Thyroid gland (tissue), 4 donors: ENCODE measurements at regions not wholly inside any gene's neighbourhood (a gene's known extent, or its start where the extent isn't known, plus 50 kb on each side); places are given as distances from the start of the nearest gene placed in this dataset.
"Not testable (repeated sequence)": the region's sequence is repeated elsewhere in the genome, so short reads cannot be mapped to it uniquely, and the experiment has no call there.

ENCODE experiments used
- DNase-seq, 2 donors: peaks; one replicate each; pipeline ENCODE4 v3.0.0-alpha.2; 2019
- H3K27ac ChIP-seq, 3 donors: fragments of 200-600 bp; sonication (generic); 1 replicate in 2 of 3; 2 replicates in 1 of 3; pipeline ENCODE4 v1.5.1; 2016 to 2019; ENCODE audit warnings: mild to moderate bottlenecking in 1 of 3, moderate library complexity in 1 of 3
- H3K27me3 ChIP-seq: fragments of 200-600 bp; sonication (generic); one replicate; pipeline ENCODE4 v1.5.1; 2019
- H3K36me3 ChIP-seq, 2 donors: fragments of 200-600 bp; sonication (generic); one replicate each; pipeline ENCODE4 v1.5.1; 2016 to 2019
- H3K4me1 ChIP-seq, 2 donors: fragments of 200-600 bp; sonication (generic); one replicate each; pipeline ENCODE4 v1.5.1; 2017 to 2019
- H3K4me3 ChIP-seq, 3 donors: fragments of 200-600 bp; sonication (generic); replicated peaks in 1 of 3; 1 replicate in 2 of 3; 2 replicates in 1 of 3; pipeline ENCODE4 v1.5.1; 2016; ENCODE audit warnings: mild to moderate bottlenecking in 1 of 3
- H3K9me3 ChIP-seq: fragments of 200-600 bp; sonication (generic); one replicate; pipeline ENCODE4 v1.5.1; 2017
- WGBS, 2 donors: methylation state at CpG; one replicate each; pipeline ENCODE4 v1.1.5; 2017; 5-methylcytosine and 5-hydroxymethylcytosine counted together
- intact Hi-C: fragments of 100-400 bp; cut with DNase I; formaldehyde crosslinking; loops from one replicate; pipeline ENCODE4 v1.15.1; 2023

DNA sequence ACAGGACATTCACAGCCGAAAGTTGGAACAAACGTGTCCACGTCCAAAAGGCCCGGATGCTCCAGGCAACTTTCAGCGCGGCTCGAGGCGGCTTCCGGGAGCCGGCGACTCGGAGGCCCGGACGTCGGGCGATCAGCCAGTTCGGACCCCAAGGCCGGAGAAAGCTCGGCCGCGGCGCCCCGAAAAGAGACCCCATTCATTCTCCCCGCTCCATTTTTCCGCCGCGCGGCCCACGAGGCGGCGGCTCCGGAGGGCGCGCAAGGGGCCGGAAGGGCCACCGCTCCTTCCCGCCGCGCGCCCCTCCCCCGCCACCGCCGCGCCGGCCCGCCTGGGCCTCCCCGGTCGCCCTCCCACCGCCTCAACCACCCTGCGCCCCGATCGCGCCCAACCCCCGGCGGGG is 4022.7 kb upstream of the TPTE start:
- WGBS, 2 donors, result no CpG with 5 or more reads among the region's 55 CpGs
- H3K4me1 ChIP-seq, H3K27ac ChIP-seq, H3K9me3 ChIP-seq, H3K36me3 ChIP-seq, H3K27me3 ChIP-seq, intact Hi-C loops: not testable (repeated sequence)
- H3K4me3 ChIP-seq, result peak overlapping the region in 1 of 3 donors; percentile 27
- DNase-seq, result peak in 1 of 2 donors; percentile 24

DNA sequence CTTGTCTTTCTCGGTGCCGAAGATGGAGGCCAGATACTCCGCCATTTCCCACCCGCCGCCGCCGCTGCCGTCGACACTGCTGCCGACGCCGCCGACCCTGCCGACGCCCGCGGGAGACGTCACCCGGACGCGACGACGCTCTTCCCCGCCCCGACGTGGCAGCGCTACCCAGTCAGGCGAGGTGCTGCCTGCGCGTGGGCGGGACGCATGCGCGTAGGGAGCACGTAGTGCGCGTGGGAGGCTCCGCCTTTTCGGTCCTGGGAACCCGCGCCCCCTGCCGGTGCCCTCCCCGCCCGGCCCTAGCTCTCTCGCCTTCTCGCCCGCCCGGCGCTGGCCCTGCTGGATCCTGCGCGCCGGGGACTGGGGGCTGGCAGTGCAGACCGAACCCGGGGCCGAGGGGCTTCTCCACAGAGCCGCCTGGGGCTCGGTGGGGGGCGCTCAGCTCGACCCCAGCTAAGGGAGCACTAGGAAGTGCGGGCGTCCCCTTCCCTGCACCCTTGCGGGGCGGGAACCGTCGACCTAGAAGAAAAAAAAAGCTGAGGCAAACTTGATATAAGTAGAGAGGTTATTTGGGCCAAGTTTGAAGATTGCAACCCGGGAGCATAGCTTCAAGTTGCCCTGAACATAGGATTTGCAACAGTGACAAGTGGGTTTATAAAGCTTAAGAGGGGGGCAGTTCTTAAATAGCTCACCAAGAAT is 4022.1 kb upstream of the TPTE start:
- H3K4me1 ChIP-seq, H3K36me3 ChIP-seq, H3K27me3 ChIP-seq, intact Hi-C loops, H3K27ac ChIP-seq, H3K9me3 ChIP-seq: not testable (repeated sequence)
- DNase-seq, result peak in 1 of 2 donors; percentile 67
- peak overlapping the region in 1 of 3 donors; percentile 27 for H3K4me3 ChIP-seq
- no CpG with 5 or more reads among the region's 66 CpGs for WGBS, 2 donors

DNA sequence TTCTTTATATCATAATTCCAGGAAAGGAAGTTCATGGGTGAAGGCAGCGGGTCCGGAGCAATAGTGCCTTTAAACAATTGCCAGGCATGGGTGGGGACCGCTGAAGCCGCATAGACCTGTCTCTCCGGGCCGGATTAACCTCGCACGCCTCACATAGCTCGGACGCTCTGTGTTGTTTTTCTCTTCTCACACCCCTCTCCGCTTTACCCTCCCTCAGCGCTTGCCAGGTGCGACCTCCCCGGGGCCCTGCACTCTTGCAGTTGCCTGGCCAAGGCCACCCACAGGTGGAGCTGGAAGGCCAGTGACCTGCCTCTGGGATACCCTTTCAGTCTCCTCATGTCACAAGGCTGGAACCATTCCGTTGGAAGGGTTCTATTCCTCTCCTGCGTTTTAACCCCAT is 4021.5 kb upstream of the TPTE start:
- no CpG with 5 or more reads among the region's 16 CpGs for WGBS, 2 donors
- H3K27ac ChIP-seq, DNase-seq, H3K27me3 ChIP-seq, H3K4me1 ChIP-seq, H3K4me3 ChIP-seq, H3K9me3 ChIP-seq, intact Hi-C loops, H3K36me3 ChIP-seq: not testable (repeated sequence)

DNA sequence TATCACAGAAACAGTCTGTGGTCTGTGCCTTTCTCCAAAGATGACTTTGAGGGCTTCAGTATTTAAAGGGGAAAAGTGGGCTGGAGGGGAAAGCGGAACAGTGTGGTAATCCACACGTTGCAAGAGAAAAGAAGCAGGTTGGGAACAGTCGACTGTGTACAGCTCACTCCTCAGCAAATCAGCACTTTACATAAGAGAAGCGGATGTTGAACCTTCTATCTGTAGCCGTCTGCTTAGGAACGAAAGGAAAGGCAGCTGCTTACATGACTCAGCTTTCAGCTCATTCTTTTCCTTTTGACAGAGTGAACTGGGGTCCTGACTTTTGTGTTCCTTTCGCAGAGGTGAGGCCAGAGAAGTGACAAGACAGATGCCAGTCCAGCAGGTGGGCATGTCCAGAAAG is 4020.7 kb upstream of the TPTE start:
- WGBS, 2 donors, result no CpG with 5 or more reads among the region's 7 CpGs
- not testable (repeated sequence) for H3K4me3 ChIP-seq

DNA sequence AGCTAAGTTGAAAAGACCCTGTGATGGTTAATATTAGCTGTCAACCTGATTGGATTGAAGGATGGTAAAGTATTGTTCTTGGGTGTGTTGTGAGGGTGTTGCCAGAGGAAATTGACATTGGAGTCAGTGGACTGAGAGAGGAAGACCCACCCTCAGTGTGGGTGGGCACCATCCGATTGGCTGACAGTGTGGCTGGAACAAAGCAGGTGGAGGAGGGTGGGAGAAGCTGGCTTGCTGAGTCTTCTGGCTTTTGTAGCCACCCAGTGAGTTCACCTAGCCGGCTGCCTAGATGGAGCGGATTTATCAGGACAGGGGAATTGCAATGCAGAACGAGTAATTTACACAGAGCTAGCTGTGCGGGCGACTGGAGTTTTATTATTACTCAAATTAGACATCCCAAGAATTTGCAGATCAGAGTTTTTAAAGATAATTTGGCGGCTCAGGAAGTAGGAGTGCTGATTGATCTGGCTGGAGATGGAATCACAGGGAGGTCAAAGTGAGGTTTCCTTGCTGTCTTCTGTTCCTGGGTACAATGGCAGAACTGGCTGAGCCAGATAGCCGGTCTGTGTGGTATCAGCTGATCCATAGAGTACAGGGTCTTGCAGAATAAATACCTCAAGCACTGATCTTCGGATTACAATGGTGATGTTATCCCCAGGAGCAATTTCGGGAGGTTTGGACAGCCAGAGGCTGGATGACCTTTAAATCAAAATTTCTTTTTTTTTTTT is 4015.1 kb upstream of the TPTE start:
- H3K4me3 ChIP-seq, H3K9me3 ChIP-seq, H3K4me1 ChIP-seq, intact Hi-C loops, H3K27ac ChIP-seq, DNase-seq, H3K36me3 ChIP-seq, H3K27me3 ChIP-seq: not testable (repeated sequence)
- WGBS, 2 donors, result 96% methylated on average over 5 of the region's 10 CpGs; no CpG with 5 or more reads in 1 of the 2 donors

More for the DNA sequence above, 4020.7 kb upstream of the TPTE start:
- intact Hi-C loops, H3K27me3 ChIP-seq, H3K9me3 ChIP-seq, H3K4me1 ChIP-seq, H3K27ac ChIP-seq, DNase-seq, H3K36me3 ChIP-seq: not testable (repeated sequence)

DNA sequence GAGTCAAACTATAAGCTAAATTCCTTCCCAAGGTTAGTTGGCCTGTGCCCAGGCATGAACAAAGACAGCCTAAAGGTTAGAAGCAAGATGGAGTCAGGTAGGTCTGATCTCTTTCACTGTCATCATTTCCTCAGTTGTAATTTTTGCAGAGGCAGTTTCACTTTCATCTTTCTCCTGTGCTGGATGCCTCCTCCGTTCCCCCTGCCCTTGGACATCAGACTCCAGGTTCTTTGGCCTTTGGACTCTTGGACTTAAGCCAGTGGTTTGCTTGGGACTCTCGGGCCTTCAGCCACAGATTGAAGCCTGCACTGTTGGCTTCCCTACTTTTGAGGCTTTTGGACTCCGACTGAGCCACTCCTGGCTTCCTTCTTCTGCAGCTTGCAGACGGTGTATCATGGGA is 4013.8 kb upstream of the TPTE start:
- H3K9me3 ChIP-seq, intact Hi-C loops, H3K36me3 ChIP-seq, H3K4me1 ChIP-seq, H3K27ac ChIP-seq, DNase-seq, H3K27me3 ChIP-seq, H3K4me3 ChIP-seq: not testable (repeated sequence)
- WGBS, 2 donors, result no CpG with 5 or more reads among the region's 4 CpGs

DNA sequence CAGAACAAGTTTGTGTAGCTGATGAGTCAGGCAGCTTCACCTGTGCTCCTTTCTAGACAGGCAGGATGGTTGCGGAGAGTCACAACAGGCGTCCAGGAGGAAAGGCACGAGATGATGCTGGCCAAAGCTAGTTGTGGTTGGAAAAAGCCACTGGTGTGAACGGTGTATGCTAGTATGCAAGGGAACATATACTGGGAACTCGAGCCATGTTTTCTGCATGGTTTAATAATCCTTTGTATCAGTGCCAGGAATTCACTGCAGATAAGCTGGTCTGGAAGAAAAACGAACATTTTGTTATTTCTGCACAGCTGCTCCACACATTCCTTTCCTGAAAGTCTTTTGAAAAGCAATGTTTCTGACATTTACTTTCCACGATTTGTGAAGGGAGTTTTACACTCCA is 3999.6 kb upstream of the TPTE start:
- H3K9me3 ChIP-seq, DNase-seq, H3K27me3 ChIP-seq, H3K4me3 ChIP-seq, H3K36me3 ChIP-seq, H3K4me1 ChIP-seq, intact Hi-C loops, H3K27ac ChIP-seq: not testable (repeated sequence)
- no CpG with 5 or more reads among the region's 7 CpGs for WGBS, 2 donors

DNA sequence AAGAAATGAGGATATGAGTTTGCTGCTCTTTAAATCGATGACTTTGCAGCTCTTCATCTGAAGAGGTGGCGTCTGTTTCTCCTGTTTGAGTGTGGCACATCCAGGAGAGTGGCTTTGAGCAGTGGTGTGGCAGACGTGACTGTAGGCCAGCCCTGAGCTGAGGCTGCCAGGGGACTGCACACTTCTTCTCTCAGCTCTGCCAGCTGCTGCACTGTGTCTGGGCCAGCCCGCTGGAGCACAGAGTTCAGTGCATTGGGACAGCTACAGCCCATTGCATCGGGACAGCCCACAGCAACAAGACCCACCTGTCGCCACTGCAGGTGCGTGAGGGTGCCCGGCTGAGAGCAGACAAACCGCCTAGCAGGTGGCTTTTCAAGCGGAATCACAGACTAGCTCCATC is 3995.2 kb upstream of the TPTE start:
- not testable (repeated sequence) for H3K27me3 ChIP-seq

DNA sequence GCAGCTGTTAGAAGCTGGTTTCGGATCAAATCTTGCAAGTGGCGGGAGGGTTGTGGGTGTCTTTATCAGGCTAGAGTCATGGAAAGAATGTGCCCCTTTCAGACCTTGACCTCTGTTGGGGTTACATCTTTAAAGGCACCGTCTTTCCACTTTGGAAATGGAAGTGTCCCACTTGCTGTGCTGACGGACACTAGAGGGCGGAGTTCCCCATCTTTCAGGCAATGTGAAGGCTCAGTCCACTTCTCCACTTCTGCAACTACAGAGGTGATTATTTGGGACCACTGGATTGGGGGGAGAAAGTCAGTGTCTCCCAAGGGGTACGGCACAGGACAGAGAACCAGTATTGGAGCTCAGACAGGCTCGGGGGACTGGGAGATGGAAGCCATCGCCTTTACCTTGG is 3990.7 kb upstream of the TPTE start:
- H3K4me3 ChIP-seq, H3K27me3 ChIP-seq, H3K36me3 ChIP-seq, H3K27ac ChIP-seq, H3K9me3 ChIP-seq, intact Hi-C loops, DNase-seq, H3K4me1 ChIP-seq: not testable (repeated sequence)
- WGBS, 2 donors, result no CpG with 5 or more reads among the region's 8 CpGs

More for the DNA sequence above, 3995.2 kb upstream of the TPTE start:
- H3K4me1 ChIP-seq, DNase-seq, H3K36me3 ChIP-seq, intact Hi-C loops, H3K4me3 ChIP-seq, H3K27ac ChIP-seq, H3K9me3 ChIP-seq: not testable (repeated sequence)
- no CpG with 5 or more reads among the region's 10 CpGs for WGBS, 2 donors

DNA sequence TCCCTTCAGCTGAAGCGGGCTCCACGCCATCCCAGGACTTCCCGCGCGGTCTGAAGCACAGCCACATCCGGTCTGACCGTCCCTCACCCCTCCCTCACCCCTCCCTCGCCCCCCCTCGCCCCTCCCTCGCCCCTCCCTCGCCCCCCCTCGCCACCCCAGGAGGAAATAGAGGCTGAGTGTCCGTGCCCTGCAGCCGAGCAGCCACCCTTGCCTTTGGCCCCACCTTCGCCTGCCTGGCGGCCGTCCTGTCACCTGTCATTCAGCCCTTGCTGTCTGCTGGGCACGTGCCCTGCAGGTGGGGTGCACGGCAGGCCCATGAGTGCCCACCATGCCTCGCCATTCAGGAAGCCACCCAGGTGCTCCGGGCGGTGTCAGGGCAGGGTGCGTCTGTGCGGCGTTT is 3988.1 kb upstream of the TPTE start:
- H3K27me3 ChIP-seq, DNase-seq, H3K4me3 ChIP-seq, H3K4me1 ChIP-seq, intact Hi-C loops, H3K27ac ChIP-seq, H3K36me3 ChIP-seq, H3K9me3 ChIP-seq: not testable (repeated sequence)
- WGBS, 2 donors, result no CpG with 5 or more reads among the region's 25 CpGs

DNA sequence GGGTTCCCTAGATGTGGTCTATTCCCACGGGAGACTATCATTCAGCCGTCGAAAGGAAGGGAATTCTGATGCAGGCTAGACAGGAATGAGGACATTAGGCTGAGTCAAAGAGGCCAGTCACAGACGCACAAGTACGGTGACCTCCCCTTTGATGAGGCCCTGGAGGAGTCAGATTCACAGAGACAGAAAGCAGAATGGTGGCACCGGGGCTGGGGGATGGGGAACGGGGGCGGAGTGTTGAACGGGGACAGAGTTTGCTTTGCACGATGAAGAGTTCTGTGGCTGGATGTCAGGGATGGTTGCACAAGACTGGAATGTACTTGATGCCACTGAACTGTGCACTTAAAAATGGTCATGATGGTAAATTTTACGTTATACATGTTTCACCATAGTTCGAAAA is 3983.1 kb upstream of the TPTE start:
- DNase-seq, H3K4me1 ChIP-seq, H3K27ac ChIP-seq, H3K9me3 ChIP-seq, H3K27me3 ChIP-seq, H3K36me3 ChIP-seq, H3K4me3 ChIP-seq, intact Hi-C loops: not testable (repeated sequence)
- WGBS, 2 donors, result no CpG with 5 or more reads among the region's 12 CpGs

DNA sequence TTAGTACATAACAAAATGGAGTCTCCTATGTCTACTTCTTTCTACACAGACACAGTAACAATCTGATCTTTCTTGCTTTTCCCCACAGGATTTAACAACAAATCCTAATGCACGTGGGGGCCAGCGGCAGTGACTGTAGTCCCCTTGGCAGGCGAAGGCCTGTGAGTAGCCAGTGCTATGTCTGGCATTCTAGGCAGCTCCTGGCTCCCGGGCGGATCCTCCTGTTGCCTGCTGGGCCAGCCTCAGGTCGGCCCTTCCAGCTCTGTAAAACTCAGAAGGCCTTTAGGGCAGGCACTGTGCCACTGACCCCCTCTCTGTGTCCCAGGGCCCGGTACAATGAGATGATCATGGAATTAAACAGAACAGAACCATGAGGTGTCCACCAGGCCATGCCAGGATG is 3981.7 kb upstream of the TPTE start:
- H3K9me3 ChIP-seq, DNase-seq, intact Hi-C loops, H3K27me3 ChIP-seq, H3K4me1 ChIP-seq, H3K36me3 ChIP-seq, H3K27ac ChIP-seq, H3K4me3 ChIP-seq: not testable (repeated sequence)
- WGBS, 2 donors, result no CpG with 5 or more reads among the region's 7 CpGs

DNA sequence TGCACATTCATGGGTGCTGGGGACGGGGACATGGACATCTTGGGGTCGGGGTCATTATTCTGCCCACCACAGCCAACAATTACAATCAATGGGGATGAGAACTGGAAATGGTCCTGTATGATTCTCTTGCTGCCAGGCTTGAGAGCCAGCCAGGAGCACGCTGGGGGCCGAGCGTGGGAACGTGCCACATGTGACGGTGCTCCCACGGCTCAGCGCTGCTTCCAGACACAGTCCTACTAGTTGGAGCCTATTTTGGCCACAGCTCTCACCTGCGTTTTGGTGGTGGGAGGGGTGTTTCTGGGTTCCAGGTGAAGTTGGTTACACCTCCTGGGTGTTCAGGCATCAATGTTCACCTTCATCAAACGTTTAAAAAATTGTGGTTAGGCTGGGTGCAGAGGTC is 3980.3 kb upstream of the TPTE start:
- H3K36me3 ChIP-seq, H3K27ac ChIP-seq, DNase-seq, H3K4me3 ChIP-seq, intact Hi-C loops, H3K9me3 ChIP-seq, H3K4me1 ChIP-seq, H3K27me3 ChIP-seq: not testable (repeated sequence)
- no CpG with 5 or more reads among the region's 11 CpGs for WGBS, 2 donors
